GM12878 (cell line): ENCODE measurements at regions not wholly inside any gene's neighbourhood (a gene's known extent, or its start where the extent isn't known, plus 50 kb on each side); places are given as distances from the start of the nearest gene placed in this dataset.

Experiments
- ATAC-seq: fragments of 200-7000 bp; cut with Tn5 transposase; 3 replicates; pipeline ENCODE4 v1.9.1; 2020; ENCODE audit warnings: mild to moderate bottlenecking, moderate library complexity
- BruUV-seq: library from RNA; stranded (reverse); fragments of 400-500 nt; replicated peaks from 2 replicates; lab custom pipeline; 2021; lab: Mats Ljungman, UMichigan
- CTCF ChIA-PET: fragments of 300-600 bp; sonication (Branson Sonifier 250); formaldehyde crosslinking; extraction: SDS; loops from one replicate; lab custom pipeline; 2021; ENCODE audit warnings: inconsistent platforms; lab: Yijun Ruan, JAX
- POLR2A ChIA-PET: fragments of 350-600 bp; formaldehyde crosslinking; extraction: SDS; loops from one replicate; lab custom pipeline; 2021; ENCODE audit warnings: inconsistent platforms; lab: Charles Lee
- RAD21 ChIA-PET: fragments of 300-600 bp; sonication (Branson Sonifier 250); formaldehyde crosslinking; loops from one replicate; lab custom pipeline; 2023; ENCODE audit warnings: antibody characterized with exemption; ENCODE audit not compliant: unreplicated experiment; lab: Charles Lee
- SMC1A ChIA-PET: fragments of 300-600 bp; sonication (Branson Sonifier 250); formaldehyde crosslinking; loops from one replicate; lab custom pipeline; 2023; ENCODE audit not compliant: unreplicated experiment, uncharacterized antibody; lab: Charles Lee
- DNase-seq: peaks from one replicate; pipeline ENCODE4 v3.0.0-alpha.2; 2011; ENCODE audit warnings: low read depth, low spot score
- FAIRE-seq: peaks from 3 replicates; lab custom pipeline; 2011; peaks lifted over from hg19 to GRCh38; lab: Jason Lieb, UNC
- H2AFZ ChIP-seq: 2 replicates; pipeline ENCODE4 v1.6.0; 2011; ENCODE audit warnings: low read depth, low read length, control low read depth; ENCODE audit not compliant: control insufficient read depth
- H3K27ac ChIP-seq: 2 replicates; pipeline ENCODE4 v1.5.1; 2011; ENCODE audit warnings: control low read depth; ENCODE audit not compliant: control insufficient read depth, insufficient read depth
- H3K27me3 ChIP-seq, 2 experiments: replicated peaks in 1 of 2; 2 replicates each; pipeline versions ENCODE4 v1.6.0 to v1.6.1; 2011; ENCODE audit warnings: low read length in 1 of 2; ENCODE audit not compliant: control insufficient read depth in 2 of 2, insufficient read depth in 2 of 2
- H3K36me3 ChIP-seq, 2 experiments: 2 replicates each; pipeline ENCODE4 v1.5.1; 2011; ENCODE audit warnings: low read length in 1 of 2; ENCODE audit not compliant: control insufficient read depth in 2 of 2, insufficient read depth in 2 of 2
- H3K4me1 ChIP-seq: 2 replicates; pipeline ENCODE4 v1.6.1; 2011; ENCODE audit warnings: mild to moderate bottlenecking, low read length, moderate library complexity, mixed read lengths; ENCODE audit not compliant: control insufficient read depth, insufficient read depth
- H3K4me2 ChIP-seq: 2 replicates; pipeline ENCODE4 v1.6.0; 2011; ENCODE audit warnings: control low read depth; ENCODE audit not compliant: control insufficient read depth, insufficient read depth
- H3K4me3 ChIP-seq: fragments of 200-600 bp; sonication (generic); 2 replicates; pipeline ENCODE4 v1.5.1; 2016
- H3K79me2 ChIP-seq: 2 replicates; pipeline ENCODE4 v1.6.0; 2011; ENCODE audit warnings: low read length; ENCODE audit not compliant: control insufficient read depth, insufficient read depth
- H3K9ac ChIP-seq: 2 replicates; pipeline ENCODE4 v1.8.0; 2011; ENCODE audit warnings: low read length, control low read depth, mixed read lengths; ENCODE audit not compliant: control insufficient read depth, insufficient read depth
- H3K9me3 ChIP-seq: replicated peaks from 3 replicates; pipeline ENCODE4 v1.5.1; 2011; ENCODE audit warnings: mild to moderate bottlenecking, low read length; ENCODE audit not compliant: control insufficient read depth, insufficient read depth
- H4K20me1 ChIP-seq: 2 replicates; pipeline ENCODE4 v1.6.0; 2011; ENCODE audit not compliant: control insufficient read depth, insufficient read depth
- BRCA1 ChIP-seq: IDR thresholded peaks from 2 replicates; pipeline ENCODE4 v1.6.1; 2011; ENCODE audit warnings: low read depth, low read length, improper control_type of control experiment
- CUX1 ChIP-seq: IDR thresholded peaks from 2 replicates; pipeline ENCODE4 v1.6.1; 2012; ENCODE audit warnings: improper control_type of control experiment, low read depth, low read length; ENCODE audit not compliant: insufficient replicate concordance
- MEF2A ChIP-seq: IDR thresholded peaks from 2 replicates; pipeline ENCODE4 v1.6.1; 2011; ENCODE audit warnings: low read depth, mild to moderate bottlenecking, low read length, moderate library complexity; ENCODE audit not compliant: insufficient read depth
- NFIC ChIP-seq: IDR thresholded peaks from 2 replicates; pipeline ENCODE4 v1.6.1; 2012; ENCODE audit warnings: low read depth, mild to moderate bottlenecking, inconsistent platforms, low read length, moderate library complexity
- NRF1 ChIP-seq: conservative IDR thresholded peaks from 2 replicates; pipeline ENCODE4 v1.6.1; 2011; ENCODE audit warnings: mild to moderate bottlenecking, low read depth, low read length, improper control_type of control experiment
- POLR2A ChIP-seq: IDR thresholded peaks from 2 replicates; pipeline ENCODE4 v1.6.1; 2011; ENCODE audit warnings: low read depth, mild to moderate bottlenecking, low read length
- ZBTB40 ChIP-seq: fragments of 450-650 bp; IDR thresholded peaks from 2 replicates; pipeline ENCODE4 v1.6.1; 2016; ENCODE audit warnings: mild to moderate bottlenecking, moderate library complexity, borderline replicate concordance
- in situ Hi-C: fragments of 300-500 bp; cut with MboI; formaldehyde crosslinking; loops from 9 replicates; pipeline ENCODE4 v1.14.3; 2018; ENCODE audit warnings: mixed read lengths
- intact Hi-C: fragments of 100-400 bp; cut with micrococcal nuclease; formaldehyde crosslinking; loops from one replicate; pipeline ENCODE4 v1.14.2; 2022; ENCODE audit not compliant: unreplicated experiment
- TF ChIP-seq, protein P1 (sequence below): fragments of 450-650 bp; IDR thresholded peaks from 2 replicates; pipeline ENCODE4 v1.6.1; 2014; ENCODE audit warnings: mild to moderate bottlenecking
- TF ChIP-seq, protein P2 (sequence below): fragments of 450-650 bp; formaldehyde crosslinking; IDR thresholded peaks from 2 replicates; pipeline ENCODE4 v1.4.0; 2020; ENCODE audit warnings: mild to moderate bottlenecking, moderate library complexity

GRCh38 chr2:103785956-103786355 is 1024.1 kb downstream of the TMEM182 start:
- ChIA-PET RAD21 (no interaction called here), POLR2A (no interaction called here), CTCF (no interaction called here), SMC1A (no interaction called here)
- in situ Hi-C loops (no loop called here), intact Hi-C loops (no loop called here)
- Histone ChIP-seq H3K4me1 (no peaks in the 10 kb centered on the region), H3K4me2 (no peak overlapping the region), H3K27ac (no peak overlapping the region), H4K20me1 (no peaks in the 10 kb centered on the region), H3K27me3 (no peaks in the 10 kb centered on the region), H3K36me3 (no peaks in the 10 kb centered on the region), H3K9me3 (no peaks in the 10 kb centered on the region), H3K9ac (no peak overlapping the region), H3K79me2 (no peaks in the 10 kb centered on the region), H2AFZ (no peak overlapping the region), H3K4me3 (no peak overlapping the region)
- no peak for ATAC-seq
- no TSS peak for BruUV-seq
- no peak for DNase-seq
- FAIRE-seq = no peak
- no peak for TF ChIP-seq ZBTB40
- TF ChIP-seq, protein P1, sequence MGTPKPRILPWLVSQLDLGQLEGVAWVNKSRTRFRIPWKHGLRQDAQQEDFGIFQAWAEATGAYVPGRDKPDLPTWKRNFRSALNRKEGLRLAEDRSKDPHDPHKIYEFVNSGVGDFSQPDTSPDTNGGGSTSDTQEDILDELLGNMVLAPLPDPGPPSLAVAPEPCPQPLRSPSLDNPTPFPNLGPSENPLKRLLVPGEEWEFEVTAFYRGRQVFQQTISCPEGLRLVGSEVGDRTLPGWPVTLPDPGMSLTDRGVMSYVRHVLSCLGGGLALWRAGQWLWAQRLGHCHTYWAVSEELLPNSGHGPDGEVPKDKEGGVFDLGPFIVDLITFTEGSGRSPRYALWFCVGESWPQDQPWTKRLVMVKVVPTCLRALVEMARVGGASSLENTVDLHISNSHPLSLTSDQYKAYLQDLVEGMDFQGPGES = no peak
- no peak for TF ChIP-seq MEF2A
- TF ChIP-seq, protein P2, sequence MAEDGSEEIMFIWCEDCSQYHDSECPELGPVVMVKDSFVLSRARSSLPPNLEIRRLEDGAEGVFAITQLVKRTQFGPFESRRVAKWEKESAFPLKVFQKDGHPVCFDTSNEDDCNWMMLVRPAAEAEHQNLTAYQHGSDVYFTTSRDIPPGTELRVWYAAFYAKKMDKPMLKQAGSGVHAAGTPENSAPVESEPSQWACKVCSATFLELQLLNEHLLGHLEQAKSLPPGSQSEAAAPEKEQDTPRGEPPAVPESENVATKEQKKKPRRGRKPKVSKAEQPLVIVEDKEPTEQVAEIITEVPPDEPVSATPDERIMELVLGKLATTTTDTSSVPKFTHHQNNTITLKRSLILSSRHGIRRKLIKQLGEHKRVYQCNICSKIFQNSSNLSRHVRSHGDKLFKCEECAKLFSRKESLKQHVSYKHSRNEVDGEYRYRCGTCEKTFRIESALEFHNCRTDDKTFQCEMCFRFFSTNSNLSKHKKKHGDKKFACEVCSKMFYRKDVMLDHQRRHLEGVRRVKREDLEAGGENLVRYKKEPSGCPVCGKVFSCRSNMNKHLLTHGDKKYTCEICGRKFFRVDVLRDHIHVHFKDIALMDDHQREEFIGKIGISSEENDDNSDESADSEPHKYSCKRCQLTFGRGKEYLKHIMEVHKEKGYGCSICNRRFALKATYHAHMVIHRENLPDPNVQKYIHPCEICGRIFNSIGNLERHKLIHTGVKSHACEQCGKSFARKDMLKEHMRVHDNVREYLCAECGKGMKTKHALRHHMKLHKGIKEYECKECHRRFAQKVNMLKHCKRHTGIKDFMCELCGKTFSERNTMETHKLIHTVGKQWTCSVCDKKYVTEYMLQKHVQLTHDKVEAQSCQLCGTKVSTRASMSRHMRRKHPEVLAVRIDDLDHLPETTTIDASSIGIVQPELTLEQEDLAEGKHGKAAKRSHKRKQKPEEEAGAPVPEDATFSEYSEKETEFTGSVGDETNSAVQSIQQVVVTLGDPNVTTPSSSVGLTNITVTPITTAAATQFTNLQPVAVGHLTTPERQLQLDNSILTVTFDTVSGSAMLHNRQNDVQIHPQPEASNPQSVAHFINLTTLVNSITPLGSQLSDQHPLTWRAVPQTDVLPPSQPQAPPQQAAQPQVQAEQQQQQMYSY (CRISPR knock-in tag) = no peak
- no peak for TF ChIP-seq POLR2A
- no peak for TF ChIP-seq NFIC
- no peak for TF ChIP-seq BRCA1
- TF ChIP-seq NRF1 = no peak
- no peak for TF ChIP-seq CUX1
